PC-9 (cell line): ENCODE measurements at regions not wholly inside any gene's neighbourhood (a gene's known extent, or its start where the extent isn't known, plus 50 kb on each side); places are given as distances from the start of the nearest gene placed in this dataset.

Experiments used
- EZH2 ChIP-seq: fragments of 200-600 bp; sonication (generic); IDR thresholded peaks from 2 replicates; pipeline ENCODE4 v1.8.0; 2017; ENCODE audit warnings: antibody characterized with exemption, low read depth
- TF ChIP-seq, protein P1 (sequence below): fragments of 200-600 bp; sonication (generic); conservative IDR thresholded peaks from 2 replicates; pipeline ENCODE4 v1.6.1; 2017; ENCODE audit warnings: mixed run types, antibody characterized with exemption, mild to moderate bottlenecking, moderate library complexity

DNA sequence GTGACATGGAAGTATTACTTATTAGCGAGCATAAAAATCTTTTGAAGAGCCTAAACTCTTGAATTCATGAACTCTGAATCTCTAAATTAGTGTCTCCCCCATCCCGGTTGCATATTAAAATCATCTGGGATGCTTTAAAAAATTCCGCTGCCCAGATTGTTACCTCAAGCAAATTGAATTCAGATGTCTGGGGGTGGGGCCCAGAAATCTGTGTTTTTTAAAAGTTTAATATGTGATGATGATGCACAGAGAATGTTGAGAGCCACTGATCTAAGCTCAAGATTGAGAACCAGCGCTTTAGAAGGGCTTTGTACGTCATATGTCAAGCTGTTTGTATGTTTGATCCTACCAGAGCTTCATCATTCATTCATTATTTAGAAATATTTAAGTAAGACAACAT, 446.8 kb downstream of the NUF2 start:
- TF ChIP-seq, protein P1, sequence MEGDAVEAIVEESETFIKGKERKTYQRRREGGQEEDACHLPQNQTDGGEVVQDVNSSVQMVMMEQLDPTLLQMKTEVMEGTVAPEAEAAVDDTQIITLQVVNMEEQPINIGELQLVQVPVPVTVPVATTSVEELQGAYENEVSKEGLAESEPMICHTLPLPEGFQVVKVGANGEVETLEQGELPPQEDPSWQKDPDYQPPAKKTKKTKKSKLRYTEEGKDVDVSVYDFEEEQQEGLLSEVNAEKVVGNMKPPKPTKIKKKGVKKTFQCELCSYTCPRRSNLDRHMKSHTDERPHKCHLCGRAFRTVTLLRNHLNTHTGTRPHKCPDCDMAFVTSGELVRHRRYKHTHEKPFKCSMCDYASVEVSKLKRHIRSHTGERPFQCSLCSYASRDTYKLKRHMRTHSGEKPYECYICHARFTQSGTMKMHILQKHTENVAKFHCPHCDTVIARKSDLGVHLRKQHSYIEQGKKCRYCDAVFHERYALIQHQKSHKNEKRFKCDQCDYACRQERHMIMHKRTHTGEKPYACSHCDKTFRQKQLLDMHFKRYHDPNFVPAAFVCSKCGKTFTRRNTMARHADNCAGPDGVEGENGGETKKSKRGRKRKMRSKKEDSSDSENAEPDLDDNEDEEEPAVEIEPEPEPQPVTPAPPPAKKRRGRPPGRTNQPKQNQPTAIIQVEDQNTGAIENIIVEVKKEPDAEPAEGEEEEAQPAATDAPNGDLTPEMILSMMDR, result no peak
- no peak for TF ChIP-seq EZH2
